Endothelial cell of umbilical vein (primary cell): ENCODE measurements at regions not wholly inside any gene's neighbourhood (a gene's known extent, or its start where the extent isn't known, plus 50 kb on each side); places are given as distances from the start of the nearest gene placed in this dataset.

ENCODE experiments used
- BruUV-seq: library from RNA; stranded (reverse); fragments of 400-500 nt; replicated peaks from 2 replicates; lab custom pipeline; 2021; lab: Mats Ljungman, UMichigan
- CTCF ChIA-PET: fragments of 300-600, 350-600 bp; sonication (Branson Sonifier 250); formaldehyde crosslinking; loops from one replicate; lab custom pipeline; 2021; ENCODE audit warnings: antibody characterized with exemption, inconsistent platforms; lab: Charles Lee
- POLR2A ChIA-PET: fragments of 300-600, 350-600 bp; sonication (Branson Sonifier 250); formaldehyde crosslinking; loops from one replicate; lab custom pipeline; 2021; ENCODE audit warnings: antibody characterized with exemption, inconsistent platforms; lab: Charles Lee
- DNase-seq: peaks from one replicate; pipeline ENCODE4 v3.0.0-alpha.2; 2011; ENCODE audit warnings: low read depth, low spot score
- FAIRE-seq: peaks from 2 replicates; lab custom pipeline; 2011; peaks lifted over from hg19 to GRCh38; lab: Jason Lieb, UNC
- H2AFZ ChIP-seq: 2 replicates; pipeline ENCODE4 v1.6.0; 2012; ENCODE audit warnings: low read depth, low read length, control low read depth, inconsistent platforms
- H3K27ac ChIP-seq: 2 replicates; pipeline ENCODE4 v1.5.1; 2011; ENCODE audit warnings: low read depth, mild to moderate bottlenecking, control low read depth, low read length, moderate library complexity; ENCODE audit not compliant: insufficient read depth
- H3K27me3 ChIP-seq, 2 experiments: 2 replicates each; pipeline versions ENCODE4 v1.6.0 to v1.6.1; 2011; ENCODE audit warnings: low read length in 2 of 2, mixed read lengths in 1 of 2; ENCODE audit not compliant: control insufficient read depth in 2 of 2, insufficient read depth in 2 of 2
- H3K36me3 ChIP-seq, 2 experiments: 2 replicates in 1 of 2; 3 replicates in 1 of 2; pipeline ENCODE4 v1.5.1; 2011; ENCODE audit warnings: low read length in 2 of 2, mild to moderate bottlenecking in 1 of 2, moderate library complexity in 1 of 2; ENCODE audit not compliant: control insufficient read depth in 2 of 2, insufficient read depth in 2 of 2; ENCODE audit errors: extremely low read depth in 1 of 2
- H3K4me1 ChIP-seq: 3 replicates; pipeline ENCODE4 v1.5.1; 2011; ENCODE audit warnings: mild to moderate bottlenecking, low read length; ENCODE audit not compliant: control insufficient read depth, insufficient read depth; ENCODE audit errors: extremely low read depth
- H3K4me2 ChIP-seq: 2 replicates; pipeline ENCODE4 v1.6.1; 2011; ENCODE audit warnings: low read length, control low read depth, mixed read lengths; ENCODE audit not compliant: insufficient read depth
- H3K4me3 ChIP-seq, 3 experiments: fragments of 200-600 bp in 1 of 3; sonication (generic), shearing (Covaris generic) in 1 of 3; replicated peaks in 1 of 3; 2 replicates each; pipeline ENCODE4 v1.5.1; 2011 to 2016; ENCODE audit warnings: control low read depth in 3 of 3, low read length in 3 of 3, mild to moderate bottlenecking in 2 of 3, inconsistent platforms in 1 of 3, low read depth in 1 of 3, moderate library complexity in 1 of 3; ENCODE audit not compliant: insufficient read depth in 1 of 3
- H3K79me2 ChIP-seq: 2 replicates; pipeline ENCODE4 v1.6.0; 2012; ENCODE audit warnings: low read length, inconsistent platforms; ENCODE audit not compliant: control insufficient read depth, insufficient read depth
- H3K9ac ChIP-seq: replicated peaks from 2 replicates; pipeline ENCODE3; 2011; ENCODE audit warnings: low read length, control low read depth; ENCODE audit not compliant: insufficient read depth; ENCODE audit errors: extremely low read depth
- H3K9me1 ChIP-seq: replicated peaks from 3 replicates; pipeline ENCODE4 v1.6.0; 2011; ENCODE audit warnings: mild to moderate bottlenecking, low read length; ENCODE audit not compliant: control insufficient read depth, insufficient read depth; ENCODE audit errors: extremely low read depth
- H3K9me3 ChIP-seq: replicated peaks from 2 replicates; pipeline ENCODE4 v1.5.1; 2012; ENCODE audit warnings: low read length, inconsistent platforms; ENCODE audit not compliant: control insufficient read depth, insufficient read depth
- H4K20me1 ChIP-seq: replicated peaks from 2 replicates; pipeline ENCODE3; 2011; ENCODE audit warnings: mild to moderate bottlenecking, low read length; ENCODE audit not compliant: control insufficient read depth, insufficient read depth; ENCODE audit errors: extremely low read depth
- EZH2 ChIP-seq: IDR thresholded peaks from 2 replicates; pipeline ENCODE4 v1.6.1; 2012; ENCODE audit warnings: borderline replicate concordance, low read depth, mild to moderate bottlenecking, moderate library complexity, low read length, inconsistent platforms; ENCODE audit not compliant: severe bottlenecking
- FOS ChIP-seq: IDR thresholded peaks from 2 replicates; pipeline ENCODE4 v1.6.1; 2011; ENCODE audit warnings: mild to moderate bottlenecking, low read length, moderate library complexity, borderline replicate concordance; ENCODE audit not compliant: insufficient read depth
- GATA2 ChIP-seq: IDR thresholded peaks from 2 replicates; pipeline ENCODE4 v1.7.0; 2011; ENCODE audit warnings: low read depth, mild to moderate bottlenecking, moderate library complexity, mixed read lengths, low read length; ENCODE audit not compliant: insufficient read length, insufficient read depth
- JUN ChIP-seq: IDR thresholded peaks from 2 replicates; pipeline ENCODE4 v1.6.1; 2011; ENCODE audit warnings: borderline replicate concordance, low read depth; ENCODE audit not compliant: insufficient read length, insufficient read depth
- MYC ChIP-seq: IDR thresholded peaks from one replicate; pipeline ENCODE4 v1.6.1; 2011; ENCODE audit warnings: mild to moderate bottlenecking, low read depth, low read length
- POLR2A ChIP-seq: IDR thresholded peaks from 2 replicates; pipeline ENCODE4 v1.6.1; 2012; ENCODE audit warnings: low read depth, mild to moderate bottlenecking, control low read depth, low read length
- POLR2AphosphoS5 ChIP-seq: IDR thresholded peaks from 2 replicates; pipeline ENCODE4 v1.6.1; 2012; ENCODE audit warnings: low read depth, mild to moderate bottlenecking, control low read depth, low read length, moderate library complexity; ENCODE audit not compliant: insufficient read depth
- dilution Hi-C: fragments of 300-500 bp; cut with MboI; formaldehyde crosslinking; loops from one replicate; pipeline ENCODE4 v1.15.0; 2019; ENCODE audit warnings: low sequenced_read_pairs; ENCODE audit not compliant: extremely low pct_ligation_motif_present
- intact Hi-C: fragments of 100-400 bp; cut with micrococcal nuclease; formaldehyde crosslinking; loops from one replicate; pipeline ENCODE4 v1.10.0; 2022
- TF ChIP-seq, protein P1 (sequence below): IDR thresholded peaks from 2 replicates; pipeline ENCODE4 v1.6.1; 2011; ENCODE audit not compliant: insufficient read depth, insufficient read length
- TF ChIP-seq, protein P2 (sequence below), 2 donors: IDR thresholded peaks; 1 replicate in 1 of 2; 2 replicates in 1 of 2; pipeline ENCODE4 v1.5.1; 2011; ENCODE audit warnings: low read length in 2 of 2, mild to moderate bottlenecking in 2 of 2, moderate library complexity in 2 of 2, control low read depth in 1 of 2, inconsistent platforms in 1 of 2, low read depth in 1 of 2; ENCODE audit not compliant: insufficient read depth in 1 of 2; ENCODE audit errors: extremely low read depth in 1 of 2

DNA sequence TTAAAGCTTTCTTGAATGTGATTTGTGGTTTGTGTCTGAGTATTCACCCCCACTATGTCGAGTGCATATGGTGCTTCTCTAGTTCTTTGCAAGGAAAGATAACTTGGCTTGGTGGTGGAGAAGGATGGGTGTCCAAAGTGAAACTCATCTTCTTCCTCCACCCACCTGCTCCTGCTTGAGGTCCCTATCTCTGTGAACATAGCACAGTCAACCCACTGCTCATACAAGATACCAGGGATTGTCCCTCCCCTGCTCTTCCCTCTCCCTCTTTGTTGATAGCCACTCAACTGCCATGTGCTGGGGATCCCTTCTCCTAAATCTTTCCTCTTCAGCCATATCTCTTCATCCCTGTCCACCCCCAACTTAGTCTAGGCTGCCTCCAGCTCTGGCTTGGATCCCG lies 176.5 kb downstream of the ASCL4 start:
- DNase-seq (no peak), FAIRE-seq (no peak)
- intact Hi-C loops (no loop called here), dilution Hi-C loops (no loop called here)
- CTCF ChIA-PET: no interaction called here
- no peaks in the 10 kb centered on the region for H3K36me3 ChIP-seq
- no peaks in the 10 kb centered on the region for H3K4me1 ChIP-seq
- no peak overlapping the region for H3K4me3 ChIP-seq
- no peaks in the 10 kb centered on the region for H3K9me3 ChIP-seq
- BruUV-seq: no TSS peak
- no peaks in the 10 kb centered on the region for H3K79me2 ChIP-seq
- TF ChIP-seq POLR2A (no peak), JUN (no peak), GATA2 (no peak), EZH2 (no peak), POLR2AphosphoS5 (no peak), MYC (no peak), FOS (no peak)
- TF ChIP-seq, protein P1, sequence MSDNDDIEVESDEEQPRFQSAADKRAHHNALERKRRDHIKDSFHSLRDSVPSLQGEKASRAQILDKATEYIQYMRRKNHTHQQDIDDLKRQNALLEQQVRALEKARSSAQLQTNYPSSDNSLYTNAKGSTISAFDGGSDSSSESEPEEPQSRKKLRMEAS: no peak
- TF ChIP-seq, protein P2, sequence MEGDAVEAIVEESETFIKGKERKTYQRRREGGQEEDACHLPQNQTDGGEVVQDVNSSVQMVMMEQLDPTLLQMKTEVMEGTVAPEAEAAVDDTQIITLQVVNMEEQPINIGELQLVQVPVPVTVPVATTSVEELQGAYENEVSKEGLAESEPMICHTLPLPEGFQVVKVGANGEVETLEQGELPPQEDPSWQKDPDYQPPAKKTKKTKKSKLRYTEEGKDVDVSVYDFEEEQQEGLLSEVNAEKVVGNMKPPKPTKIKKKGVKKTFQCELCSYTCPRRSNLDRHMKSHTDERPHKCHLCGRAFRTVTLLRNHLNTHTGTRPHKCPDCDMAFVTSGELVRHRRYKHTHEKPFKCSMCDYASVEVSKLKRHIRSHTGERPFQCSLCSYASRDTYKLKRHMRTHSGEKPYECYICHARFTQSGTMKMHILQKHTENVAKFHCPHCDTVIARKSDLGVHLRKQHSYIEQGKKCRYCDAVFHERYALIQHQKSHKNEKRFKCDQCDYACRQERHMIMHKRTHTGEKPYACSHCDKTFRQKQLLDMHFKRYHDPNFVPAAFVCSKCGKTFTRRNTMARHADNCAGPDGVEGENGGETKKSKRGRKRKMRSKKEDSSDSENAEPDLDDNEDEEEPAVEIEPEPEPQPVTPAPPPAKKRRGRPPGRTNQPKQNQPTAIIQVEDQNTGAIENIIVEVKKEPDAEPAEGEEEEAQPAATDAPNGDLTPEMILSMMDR (IDR thresholded peaks at IDR 0.05; ENCODE audit: extremely low read depth in 1 of 2, insufficient read depth in 1 of 2, low read depth in 1 of 2, low read length in 2 of 2): no peak
- no peak overlapping the region for H3K27ac ChIP-seq
- POLR2A ChIA-PET: no interaction called here
- no peaks in the 10 kb centered on the region for H4K20me1 ChIP-seq
- H3K27me3 ChIP-seq: no peaks in the 10 kb centered on the region
- H3K4me2 ChIP-seq: no peak overlapping the region
- H3K9me1 ChIP-seq: no peaks in the 10 kb centered on the region
- no peak overlapping the region for H2AFZ ChIP-seq
- H3K9ac ChIP-seq: no peak overlapping the region
